ENCODE measurements at regions not wholly inside any gene's neighbourhood (a gene's known extent, or its start where the extent isn't known, plus 50 kb on each side); places are given as distances from the start of the nearest gene placed in this dataset.
"Not testable (repeated sequence)": the region's sequence is repeated elsewhere in the genome, so short reads cannot be mapped to it uniquely, and the experiment has no call there.

GRCh38 chr10:131581547-131581946, 270.0 kb upstream of the TCERG1L start:
- not testable (repeated sequence) for DNase-seq (ENCODE audit: low spot score)

- DNase-seq (ENCODE audit: low spot score): no peak
Observed at GRCh38 chr10:131584287-131584686, 272.8 kb upstream of the TCERG1L start.

- DNase-seq (ENCODE audit: low spot score): no peak
Observed at GRCh38 chr10:131585761-131586160, 274.2 kb upstream of the TCERG1L start.

GRCh38 chr10:131586958-131587357, 275.4 kb upstream of the TCERG1L start:
- DNase-seq (ENCODE audit: low spot score): no peak

- no peak for DNase-seq (ENCODE audit: low spot score)
Observed at GRCh38 chr10:131587976-131588680, 276.6 kb upstream of the TCERG1L start.

- DNase-seq (ENCODE audit: low spot score): no peak
Observed at GRCh38 chr10:131588704-131589220, 277.2 kb upstream of the TCERG1L start.

- DNase-seq (ENCODE audit: low spot score): no peak
Observed at GRCh38 chr10:131590567-131590966, 279.0 kb upstream of the TCERG1L start.

GRCh38 chr10:131591936-131592335, 280.4 kb upstream of the TCERG1L start:
- no peak for DNase-seq (ENCODE audit: low spot score)

GRCh38 chr10:131609176-131609575, 291.6 kb upstream of the PPP2R2D start:
- no peak for DNase-seq (ENCODE audit: low spot score)

- no peak for DNase-seq (ENCODE audit: low spot score)
Observed at GRCh38 chr10:131615150-131615549, 285.7 kb upstream of the PPP2R2D start.

GRCh38 chr10:131616040-131616439, 284.8 kb upstream of the PPP2R2D start:
- DNase-seq (ENCODE audit: low spot score): no peak

- DNase-seq (ENCODE audit: low spot score): no peak
Observed at GRCh38 chr10:131617113-131617858, 283.5 kb upstream of the PPP2R2D start.

- DNase-seq (ENCODE audit: low spot score): no peak
Observed at GRCh38 chr10:131618587-131619267, 282.1 kb upstream of the PPP2R2D start.

GRCh38 chr10:131620314-131620713, 280.5 kb upstream of the PPP2R2D start:
- DNase-seq (ENCODE audit: low spot score): no peak

GRCh38 chr10:131620904-131621303, 279.9 kb upstream of the PPP2R2D start:
- no peak for DNase-seq (ENCODE audit: low spot score)

GRCh38 chr10:131621784-131622624, 278.8 kb upstream of the PPP2R2D start:
- DNase-seq (ENCODE audit: low spot score): no peak

- DNase-seq (ENCODE audit: low spot score): no peak
Observed at GRCh38 chr10:131625041-131625440, 275.8 kb upstream of the PPP2R2D start.

- DNase-seq (ENCODE audit: low spot score): no peak
Observed at GRCh38 chr10:131626274-131626673, 274.5 kb upstream of the PPP2R2D start.

GRCh38 chr10:131629026-131629770, 271.6 kb upstream of the PPP2R2D start:
- no peak for DNase-seq (ENCODE audit: low spot score)

GRCh38 chr10:131630772-131631258, 270.0 kb upstream of the PPP2R2D start:
- no peak for DNase-seq (ENCODE audit: low spot score)

GRCh38 chr10:131631619-131632018, 269.2 kb upstream of the PPP2R2D start:
- no peak for DNase-seq (ENCODE audit: low spot score)

Measured in D341Med (cell line).